Muscle of leg (tissue), 3 donors: ENCODE measurements at regions not wholly inside any gene's neighbourhood (a gene's known extent, or its start where the extent isn't known, plus 50 kb on each side); places are given as distances from the start of the nearest gene placed in this dataset.

Source experiments
- DNase-seq: peaks from one replicate; pipeline ENCODE4 v3.0.0; 2013
- H3K27ac ChIP-seq: one replicate; pipeline ENCODE4 v1.5.1; 2013; ENCODE audit warnings: mild to moderate bottlenecking, low read length, control low read depth
- H3K27me3 ChIP-seq: one replicate; pipeline ENCODE4 v1.6.1; 2013; ENCODE audit warnings: low read length; ENCODE audit not compliant: control insufficient read depth, insufficient read depth
- H3K36me3 ChIP-seq: one replicate; pipeline ENCODE4 v1.6.1; 2013; ENCODE audit warnings: low read length; ENCODE audit not compliant: control insufficient read depth, insufficient read depth
- H3K4me1 ChIP-seq: one replicate; pipeline ENCODE4 v1.6.1; 2013; ENCODE audit warnings: low read length; ENCODE audit not compliant: control insufficient read depth, insufficient read depth
- H3K4me3 ChIP-seq: one replicate; pipeline ENCODE4 v1.5.1; 2013; ENCODE audit warnings: low read length, control low read depth
- H3K9me3 ChIP-seq: replicated peaks from 2 replicates; pipeline ENCODE4 v1.6.1; 2013; ENCODE audit warnings: low read depth, low read length; ENCODE audit not compliant: control insufficient read depth
- WGBS: methylation state at CpG from one replicate; pipeline ENCODE4 v1.1.5; 2013; ENCODE audit warnings: missing lambda C conversion rate; ENCODE audit not compliant: insufficient coverage; 5-methylcytosine and 5-hydroxymethylcytosine counted together

DNA sequence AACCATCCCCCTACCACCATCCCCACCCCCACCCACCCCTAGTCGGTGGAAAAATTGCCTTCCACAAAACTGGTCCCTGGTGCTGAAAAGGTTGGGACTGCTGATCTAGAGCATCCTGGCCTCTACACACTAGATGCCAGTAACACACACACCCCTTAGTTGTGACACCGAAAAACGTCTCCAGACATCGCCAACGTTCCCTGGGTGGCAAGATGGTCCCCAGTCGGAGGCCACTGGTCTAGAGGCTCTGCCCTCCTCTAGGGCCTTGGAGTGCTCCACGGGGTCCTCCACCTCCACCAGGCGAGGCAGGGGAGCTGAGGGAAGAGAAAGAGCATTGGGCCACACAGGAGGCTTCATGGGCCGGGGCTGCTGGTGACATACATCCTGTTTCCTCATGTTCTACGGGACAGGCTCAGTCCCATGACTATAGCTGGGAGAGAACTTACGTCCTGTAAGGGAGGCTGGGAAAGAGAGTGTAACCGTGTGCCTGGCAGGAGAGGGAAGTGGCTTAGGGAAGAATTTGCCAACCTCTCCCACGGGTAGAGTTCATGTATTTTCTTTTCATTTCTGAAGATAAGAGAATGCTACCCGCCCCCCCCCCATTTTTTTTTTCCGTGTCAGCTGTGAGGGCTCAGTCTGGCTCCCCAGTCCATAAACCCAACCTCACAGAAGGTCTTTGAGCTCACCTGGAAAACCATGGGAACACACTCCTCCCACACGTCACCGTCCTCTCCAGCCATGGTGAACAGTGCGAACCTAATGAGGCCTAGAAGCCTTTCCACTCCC is 132.7 kb upstream of the MYCN start:
- peaks cover 31% of the 10 kb centered on the region for H3K4me1 ChIP-seq
- no peak for DNase-seq
- no peak overlapping the region for H3K4me3 ChIP-seq
- H3K27ac ChIP-seq: no peak overlapping the region
- peaks cover 23% of the 10 kb centered on the region for H3K27me3 ChIP-seq
- H3K36me3 ChIP-seq: no peaks in the 10 kb centered on the region
- H3K9me3 ChIP-seq: no peaks in the 10 kb centered on the region
- 83% methylated on average over 9 of the region's 18 CpGs for WGBS

DNA sequence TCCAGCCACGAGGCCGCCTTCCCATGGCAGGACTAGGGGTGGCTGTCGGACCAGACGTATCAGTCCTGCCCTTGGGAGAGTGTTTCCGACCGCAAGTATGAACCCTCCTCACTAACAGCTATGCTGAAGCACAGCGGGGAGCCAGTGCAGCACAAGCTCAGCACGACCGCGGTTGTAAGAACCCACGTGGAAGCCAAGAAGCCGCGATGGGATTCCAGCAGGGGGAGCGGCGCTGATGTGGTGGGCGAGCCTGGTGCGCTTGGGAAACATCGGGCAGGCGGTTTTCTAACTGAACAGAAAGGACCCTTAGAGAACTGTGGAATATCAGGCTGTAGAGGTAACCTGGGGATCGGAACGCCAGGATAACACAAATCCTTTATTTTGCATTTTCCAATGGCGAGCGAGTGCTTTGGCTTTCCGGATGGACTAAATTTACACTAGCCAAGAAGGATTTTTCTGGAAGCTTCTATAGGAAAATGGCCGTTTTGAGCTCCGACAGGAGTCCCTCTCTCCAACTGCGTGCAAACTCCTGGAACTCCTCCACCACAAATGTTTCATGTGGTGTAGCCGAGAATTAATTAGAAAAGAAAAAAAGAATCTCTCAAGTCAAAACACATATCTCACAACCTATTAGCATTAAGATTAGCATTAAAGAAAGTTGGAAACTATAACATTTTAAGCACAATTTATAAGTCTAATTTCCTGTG is 132.0 kb upstream of the MYCN start:
- Histone ChIP-seq H3K27ac (no peak overlapping the region), H3K27me3 (peaks cover 23% of the 10 kb centered on the region), H3K4me3 (no peak overlapping the region), H3K36me3 (no peaks in the 10 kb centered on the region), H3K4me1 (peaks cover 25% of the 10 kb centered on the region), H3K9me3 (no peaks in the 10 kb centered on the region)
- 37% methylated on average over 14 of the region's 28 CpGs for WGBS
- peak; percentile 27 for DNase-seq

DNA sequence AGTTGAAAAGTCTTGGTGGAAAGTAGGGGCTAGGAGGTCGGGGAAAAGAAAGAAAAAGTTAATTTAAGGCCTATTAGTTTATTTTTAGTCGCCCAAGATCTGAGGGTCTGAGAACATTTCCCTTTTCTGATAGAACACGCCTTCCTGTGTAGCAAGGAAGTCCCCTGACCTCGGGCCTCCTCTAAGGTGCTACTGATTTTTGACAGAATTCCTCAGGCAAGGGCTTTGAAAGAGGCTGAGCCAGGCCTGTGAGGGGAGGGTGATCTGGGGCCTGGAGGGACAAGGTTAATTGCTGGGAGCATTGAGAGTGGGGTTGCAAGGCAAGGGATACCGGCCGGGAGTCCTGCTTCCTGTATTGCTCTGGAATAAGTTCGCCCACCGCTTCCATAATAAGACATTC is 131.4 kb upstream of the MYCN start:
- WGBS: 74% methylated on average over 2 of the region's 8 CpGs
- DNase-seq: no peak

DNA sequence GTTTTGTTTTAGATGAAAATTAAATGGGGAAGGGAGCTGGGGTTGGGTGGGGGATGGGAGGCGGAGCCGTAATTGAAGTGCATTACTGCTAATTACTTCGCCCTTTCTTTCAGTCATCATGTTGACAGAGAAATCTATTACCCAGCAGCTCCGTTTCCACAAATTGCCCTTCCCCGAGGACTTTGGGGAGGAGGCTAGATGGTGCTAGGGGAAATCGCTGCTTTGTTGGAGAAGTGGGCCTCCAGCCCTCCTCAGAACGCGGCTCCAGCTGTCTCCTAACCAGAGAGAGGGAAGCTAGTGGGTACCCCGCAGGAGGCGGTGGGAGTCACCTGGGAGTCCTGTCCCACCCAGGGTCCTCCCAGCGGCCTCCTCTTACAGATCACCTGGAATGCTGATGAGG is 130.9 kb upstream of the MYCN start:
- Histone ChIP-seq H3K4me1 (peaks cover 25% of the 10 kb centered on the region), H3K27me3 (peaks cover 23% of the 10 kb centered on the region), H3K27ac (no peak overlapping the region), H3K4me3 (no peak overlapping the region), H3K9me3 (no peaks in the 10 kb centered on the region), H3K36me3 (no peaks in the 10 kb centered on the region)
- 53% methylated on average over 8 of the region's 11 CpGs for WGBS
- DNase-seq: no peak

More for the DNA sequence above, 131.4 kb upstream of the MYCN start:
- no peak overlapping the region for H3K27ac ChIP-seq
- peaks cover 23% of the 10 kb centered on the region for H3K27me3 ChIP-seq
- H3K4me3 ChIP-seq: no peak overlapping the region
- no peaks in the 10 kb centered on the region for H3K9me3 ChIP-seq
- H3K36me3 ChIP-seq: no peaks in the 10 kb centered on the region
- H3K4me1 ChIP-seq: peaks cover 25% of the 10 kb centered on the region

DNA sequence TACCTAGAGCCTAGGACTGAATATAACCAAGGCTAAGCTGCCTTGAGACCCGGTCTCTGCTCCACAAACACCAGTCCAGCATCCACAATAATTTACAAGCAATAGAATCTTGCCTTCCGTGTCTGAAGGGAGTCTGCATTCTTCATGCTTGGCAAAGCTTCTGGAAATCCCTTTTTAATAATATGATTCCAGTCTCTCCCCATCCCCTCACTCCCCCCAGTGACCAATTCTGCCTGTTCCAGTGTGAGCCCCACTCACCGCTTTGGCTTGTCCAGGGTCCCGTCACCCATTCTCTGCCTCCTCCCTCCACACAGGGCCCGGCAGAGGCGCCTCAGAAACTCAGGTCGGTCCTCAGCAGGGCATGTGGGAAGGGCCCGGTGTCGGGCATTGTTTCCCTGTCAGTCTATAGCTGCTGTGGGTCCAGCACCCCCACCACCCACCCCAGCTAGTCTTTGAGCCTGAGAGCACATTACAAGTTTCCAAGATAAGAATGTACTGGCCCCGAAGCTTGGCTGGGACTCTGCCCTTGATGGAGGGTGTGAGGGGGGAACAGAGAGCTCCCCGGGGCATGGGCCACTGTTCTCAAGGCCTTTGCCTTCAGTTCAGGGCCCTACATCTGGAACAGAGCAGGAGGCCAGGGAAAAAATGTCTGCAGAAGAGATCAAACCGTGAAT is 129.7 kb upstream of the MYCN start:
- Histone ChIP-seq H3K27me3 (peaks cover 20% of the 10 kb centered on the region), H3K4me1 (peaks cover 25% of the 10 kb centered on the region), H3K9me3 (no peaks in the 10 kb centered on the region), H3K27ac (no peak overlapping the region), H3K36me3 (no peaks in the 10 kb centered on the region), H3K4me3 (no peak overlapping the region)
- DNase-seq: peak; percentile 34
- WGBS: 51% methylated on average over 9 of the region's 12 CpGs

DNA sequence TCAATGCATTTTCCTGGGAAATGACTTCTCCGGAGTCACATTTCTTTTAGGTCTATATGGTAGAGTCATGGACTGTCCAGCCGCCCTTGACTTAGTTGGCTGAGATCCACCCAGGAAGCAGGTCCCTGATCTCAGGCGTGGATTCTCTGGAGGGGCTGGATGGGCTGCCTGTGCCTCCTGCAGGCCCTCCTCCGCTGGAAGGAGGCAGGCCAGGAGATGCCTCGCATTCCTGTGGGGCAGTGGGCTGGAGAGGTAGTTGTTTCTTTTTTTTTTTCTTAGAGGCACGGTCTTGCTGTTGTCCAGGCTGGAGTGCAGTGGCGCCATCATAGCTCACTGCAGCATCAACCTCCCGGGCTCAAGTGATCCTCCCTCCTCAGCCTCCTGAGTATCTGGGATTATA is 129.0 kb upstream of the MYCN start:
- WGBS: no CpG with 5 or more reads among the region's 8 CpGs
- Histone ChIP-seq H3K27me3 (peaks cover 18% of the 10 kb centered on the region), H3K9me3 (no peaks in the 10 kb centered on the region), H3K4me3 (no peak overlapping the region), H3K27ac (no peak overlapping the region), H3K36me3 (no peaks in the 10 kb centered on the region), H3K4me1 (peaks cover 25% of the 10 kb centered on the region)
- DNase-seq: peak; percentile 27

DNA sequence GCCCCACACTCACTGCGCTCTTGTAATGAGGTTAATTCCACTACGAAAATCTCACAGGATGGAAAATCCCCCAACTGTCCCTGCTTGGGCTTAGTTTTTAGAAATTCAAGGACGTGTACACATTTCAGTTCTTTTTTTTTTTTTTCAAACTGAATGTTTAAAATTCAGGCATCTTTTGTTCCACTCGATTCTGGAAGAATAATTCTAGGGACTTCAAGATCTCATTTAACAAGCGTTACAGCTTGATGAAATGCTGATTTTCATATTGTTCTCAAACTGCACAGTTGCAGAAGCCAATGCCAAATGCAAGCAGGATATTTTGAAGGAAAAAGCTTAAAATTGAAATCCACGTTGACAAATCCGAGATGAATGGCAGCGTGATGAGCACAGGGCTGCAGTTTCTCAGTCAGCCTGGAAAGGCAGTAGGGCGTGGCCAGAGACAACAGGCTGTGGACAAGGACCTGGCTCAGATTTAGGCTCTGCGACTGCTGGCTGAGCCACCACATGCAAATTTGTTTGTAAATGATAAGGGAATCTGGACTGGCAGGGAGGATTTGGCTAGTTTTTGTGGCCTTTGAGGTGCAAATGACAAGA is 128.1 kb upstream of the MYCN start:
- H3K36me3 ChIP-seq: no peaks in the 10 kb centered on the region
- no peak overlapping the region for H3K4me3 ChIP-seq
- no peak overlapping the region for H3K27ac ChIP-seq
- no peak for DNase-seq
- H3K27me3 ChIP-seq: peaks cover 25% of the 10 kb centered on the region
- 61% methylated on average over 5 of the region's 10 CpGs for WGBS
- peaks cover 25% of the 10 kb centered on the region for H3K4me1 ChIP-seq
- no peaks in the 10 kb centered on the region for H3K9me3 ChIP-seq

DNA sequence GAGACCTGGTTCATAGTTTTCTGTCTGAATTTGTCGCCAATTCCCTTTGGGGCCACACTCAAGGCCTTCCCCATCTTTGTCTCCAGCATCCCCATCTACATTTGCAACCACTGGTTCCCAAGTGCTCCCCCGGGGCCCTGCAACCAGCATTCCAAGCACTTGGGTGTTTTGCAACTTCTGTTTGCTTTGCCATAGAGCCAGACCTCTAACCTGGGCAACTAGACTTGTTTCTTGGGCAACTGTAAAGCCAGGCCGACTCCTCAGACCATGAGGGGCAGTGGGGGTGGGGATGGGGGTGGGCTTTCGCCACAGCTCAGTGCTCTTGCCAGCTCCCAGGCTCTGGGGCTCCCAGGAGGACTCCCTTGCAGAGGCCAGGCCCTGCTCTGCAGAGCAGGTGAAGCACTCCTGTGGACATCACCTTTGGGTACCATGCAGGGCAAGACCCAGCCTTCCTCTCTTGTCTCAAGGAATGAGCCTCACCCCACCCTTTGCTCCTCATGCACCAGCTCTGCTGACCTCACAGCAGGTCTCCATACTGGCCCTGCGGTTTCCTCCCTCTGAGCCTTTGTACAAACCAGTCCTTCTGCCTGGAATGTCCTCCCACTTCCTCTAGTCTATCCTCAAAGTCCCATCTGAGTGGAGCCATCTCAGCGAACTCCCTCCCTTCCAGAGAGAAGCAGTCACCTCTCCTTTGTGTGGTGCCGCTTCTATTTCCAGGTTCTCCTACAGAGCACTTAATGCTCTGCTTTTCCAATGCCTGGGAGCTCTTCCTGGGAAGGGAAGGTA is 126.7 kb upstream of the MYCN start:
- Histone ChIP-seq H3K27me3 (peaks cover 29% of the 10 kb centered on the region), H3K4me3 (no peak overlapping the region), H3K9me3 (no peaks in the 10 kb centered on the region), H3K36me3 (no peaks in the 10 kb centered on the region), H3K27ac (no peak overlapping the region), H3K4me1 (peaks cover 25% of the 10 kb centered on the region)
- no peak for DNase-seq
- WGBS: 85% methylated on average over 5 of the region's 7 CpGs

DNA sequence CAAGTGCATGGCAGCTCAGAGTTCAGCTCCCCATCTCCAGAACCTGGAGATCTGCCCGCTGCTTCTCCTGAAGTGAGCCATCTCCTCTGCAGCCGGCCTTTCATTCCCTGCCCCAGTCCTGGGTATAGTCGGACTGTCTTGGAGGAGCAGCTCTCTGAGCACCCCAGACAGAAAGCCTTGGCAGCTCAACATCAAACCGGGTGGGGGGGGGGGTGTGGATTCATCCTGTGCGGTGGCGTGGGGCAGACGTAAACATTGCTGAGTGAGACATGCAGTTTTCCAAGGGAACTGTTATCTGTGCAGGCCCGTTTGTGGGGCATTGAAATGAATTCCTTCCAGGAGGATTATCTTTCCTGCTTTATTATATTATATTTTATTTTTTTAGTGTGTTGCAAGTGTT is 125.9 kb upstream of the MYCN start:
- Histone ChIP-seq H3K27ac (no peak overlapping the region), H3K9me3 (no peaks in the 10 kb centered on the region), H3K4me3 (no peak overlapping the region), H3K4me1 (peaks cover 21% of the 10 kb centered on the region), H3K36me3 (no peaks in the 10 kb centered on the region), H3K27me3 (peaks cover 26% of the 10 kb centered on the region)
- 60% methylated on average over 3 of the region's 8 CpGs for WGBS
- DNase-seq: no peak
